ENCODE measurements at regions not wholly inside any gene's neighbourhood (a gene's known extent, or its start where the extent isn't known, plus 50 kb on each side); places are given as distances from the start of the nearest gene placed in this dataset.
"Not testable (repeated sequence)": the region's sequence is repeated elsewhere in the genome, so short reads cannot be mapped to it uniquely, and the experiment has no call there.

DNA sequence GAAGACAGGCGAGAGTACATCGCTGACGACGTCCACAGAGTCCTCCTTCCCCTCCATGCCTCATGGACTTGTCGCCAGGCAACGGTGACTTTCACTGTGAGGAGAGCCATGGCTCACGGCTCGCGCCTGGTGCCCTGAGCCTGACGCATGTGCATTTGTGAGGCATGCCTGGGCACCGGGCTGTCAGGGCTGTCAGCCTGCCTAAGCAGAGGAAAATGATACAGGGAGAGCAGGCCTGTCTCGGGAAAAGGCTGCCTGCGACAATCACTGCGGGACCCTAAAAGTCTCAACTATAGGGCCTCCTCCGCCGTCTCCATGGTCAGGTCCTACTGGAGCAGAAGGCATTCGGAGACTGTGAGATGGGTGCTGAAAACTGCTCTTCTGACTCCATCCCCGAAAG is 135.5 kb upstream of the WSB1 start:
- no peak overlapping the region for H3K27ac ChIP-seq (ENCODE audit: low read depth)
- no peaks in the 10 kb centered on the region for H3K4me1 ChIP-seq (ENCODE audit: insufficient read depth)
- WGBS = 91% methylated on average over 18 of the region's 18 CpGs
- no peak for DNase-seq (ENCODE audit: extremely low spot score)
- H3K36me3 ChIP-seq (ENCODE audit: insufficient read depth) = no peaks in the 10 kb centered on the region
- H3K4me3 ChIP-seq (ENCODE audit: low read depth, low read length) = no peak overlapping the region

DNA sequence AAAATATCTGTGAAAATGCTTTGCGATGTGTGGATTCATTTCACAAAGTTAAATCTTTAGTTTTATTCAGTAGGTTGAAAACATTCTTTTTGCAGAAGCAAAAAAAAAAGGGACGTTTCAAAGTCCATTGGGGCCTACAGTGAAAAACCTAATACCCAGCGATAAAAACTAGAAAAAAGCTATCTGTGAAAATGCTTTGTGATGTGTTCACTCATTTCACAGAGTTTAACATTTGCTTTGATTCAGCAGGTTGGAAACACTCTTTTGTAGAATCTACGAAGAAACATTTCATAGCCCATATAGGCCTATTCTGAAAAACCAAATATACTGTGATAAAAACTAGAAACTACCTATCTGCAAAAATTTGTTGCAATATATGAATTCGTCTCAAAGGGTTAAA is 113.6 kb upstream of the WSB1 start:
- no peaks in the 10 kb centered on the region for H3K36me3 ChIP-seq (ENCODE audit: insufficient read depth)
- DNase-seq (ENCODE audit: extremely low spot score) = no peak
- 76% methylated on average over 5 of the region's 5 CpGs for WGBS
- no peak overlapping the region for H3K4me3 ChIP-seq (ENCODE audit: low read depth, low read length)
- H3K27ac ChIP-seq (ENCODE audit: low read depth) = no peak overlapping the region
- no peaks in the 10 kb centered on the region for H3K4me1 ChIP-seq (ENCODE audit: insufficient read depth)

DNA sequence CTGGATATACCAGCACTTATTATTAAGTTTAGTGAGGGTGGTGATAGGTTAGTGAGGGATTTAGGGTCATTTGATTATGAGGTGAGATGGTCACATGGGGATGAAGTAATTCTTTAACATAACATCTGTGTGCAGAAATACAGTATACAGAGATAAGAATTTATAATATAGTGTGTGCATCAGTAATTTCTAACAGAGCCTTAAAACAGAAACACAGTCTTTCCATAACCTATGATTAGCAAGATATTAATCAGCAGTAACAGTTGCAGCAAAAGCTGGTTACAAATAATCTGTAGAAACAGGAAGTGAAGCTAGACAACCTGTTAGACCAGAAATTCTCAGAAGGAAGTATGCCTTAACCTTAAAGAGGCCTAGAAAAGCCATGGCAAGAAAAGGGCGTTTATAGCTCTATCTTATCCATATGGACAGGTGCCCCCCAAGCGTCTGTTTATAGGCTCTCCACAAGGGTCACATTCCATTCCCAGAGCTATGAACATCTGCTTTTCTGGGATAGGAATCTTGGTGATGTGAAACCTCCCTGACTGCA is 112.5 kb upstream of the WSB1 start:
- not testable (repeated sequence) for H3K4me1 ChIP-seq (ENCODE audit: insufficient read depth); H3K4me3 ChIP-seq (ENCODE audit: low read depth, low read length); DNase-seq (ENCODE audit: extremely low spot score); H3K27ac ChIP-seq (ENCODE audit: low read depth); H3K36me3 ChIP-seq (ENCODE audit: insufficient read depth)
- WGBS = 27% methylated on average over 2 of the region's 2 CpGs

DNA sequence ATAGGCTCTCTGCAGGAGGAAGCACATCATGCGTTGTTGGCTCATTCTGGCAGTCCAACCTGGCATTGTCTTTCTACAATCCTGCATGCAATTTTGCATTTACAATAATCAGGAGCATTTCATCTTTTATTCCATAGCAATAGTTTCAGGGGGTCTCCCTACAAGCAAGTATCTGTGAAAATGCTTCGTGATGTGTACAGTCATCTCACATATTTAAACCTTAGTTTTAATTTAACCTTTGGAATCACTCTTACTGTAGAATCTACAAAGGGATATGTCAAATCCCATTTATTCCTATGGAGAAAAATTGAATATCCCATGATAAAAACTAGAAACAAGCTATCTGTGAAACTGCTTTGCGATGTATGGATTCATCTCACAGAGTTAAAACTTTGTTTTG is 112.0 kb upstream of the WSB1 start:
- no peak for DNase-seq (ENCODE audit: extremely low spot score)
- no peaks in the 10 kb centered on the region for H3K4me1 ChIP-seq (ENCODE audit: insufficient read depth)
- H3K27ac ChIP-seq (ENCODE audit: low read depth) = no peak overlapping the region
- no peak overlapping the region for H3K4me3 ChIP-seq (ENCODE audit: low read depth, low read length)
- H3K36me3 ChIP-seq (ENCODE audit: insufficient read depth) = no peaks in the 10 kb centered on the region
- WGBS = 87% methylated on average over 3 of the region's 3 CpGs

DNA sequence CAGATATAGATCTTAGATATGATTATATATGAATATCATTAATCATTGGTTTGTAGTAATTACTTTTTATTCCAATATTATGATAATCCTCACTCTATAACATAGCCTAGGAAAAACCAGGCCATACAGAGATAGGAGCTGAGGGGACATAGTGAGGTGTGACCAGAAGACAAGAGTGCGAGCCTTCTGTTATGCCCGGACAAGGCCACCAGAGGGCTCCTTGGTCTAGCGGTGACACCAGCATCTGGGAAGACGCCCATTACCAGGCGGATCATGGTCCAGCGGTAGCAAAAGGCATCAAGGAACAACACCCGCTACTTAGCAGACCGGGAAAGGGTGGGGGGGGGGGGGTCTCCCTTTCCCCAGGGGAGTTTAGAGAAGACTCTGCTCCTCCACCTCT is 96.4 kb upstream of the WSB1 start:
- not testable (repeated sequence) for H3K4me3 ChIP-seq (ENCODE audit: low read depth, low read length); DNase-seq (ENCODE audit: extremely low spot score); H3K4me1 ChIP-seq (ENCODE audit: insufficient read depth)

DNA sequence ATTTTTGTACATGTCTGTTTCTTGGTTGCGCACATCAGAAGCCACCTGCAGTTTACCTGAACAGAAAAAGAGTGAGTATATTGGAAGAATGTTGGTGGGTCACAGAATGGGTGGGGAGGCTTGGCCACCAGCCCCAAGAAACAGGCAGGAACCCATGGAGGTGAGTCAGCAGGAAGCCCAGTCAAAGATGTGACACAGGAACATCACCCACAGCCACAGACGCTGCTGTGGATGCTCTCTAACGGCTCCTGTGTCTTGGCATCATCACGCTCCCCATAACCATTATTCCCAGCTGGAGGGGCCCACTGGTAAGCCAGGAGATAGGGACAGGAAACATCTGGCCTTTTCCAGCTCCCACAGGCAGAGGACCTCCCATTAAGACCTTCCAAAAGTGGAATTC is 94.0 kb upstream of the WSB1 start:
- no peak for DNase-seq (ENCODE audit: extremely low spot score)
- 60% methylated on average over 4 of the region's 4 CpGs for WGBS
- H3K4me1 ChIP-seq (ENCODE audit: insufficient read depth) = no peaks in the 10 kb centered on the region
- H3K4me3 ChIP-seq (ENCODE audit: low read depth, low read length) = no peak overlapping the region
- no peak overlapping the region for H3K27ac ChIP-seq (ENCODE audit: low read depth)
- H3K36me3 ChIP-seq (ENCODE audit: insufficient read depth) = no peaks in the 10 kb centered on the region

More for the DNA sequence above, 96.4 kb upstream of the WSB1 start:
- 38% methylated on average over 8 of the region's 8 CpGs for WGBS
- not testable (repeated sequence) for H3K27ac ChIP-seq (ENCODE audit: low read depth); H3K36me3 ChIP-seq (ENCODE audit: insufficient read depth)

DNA sequence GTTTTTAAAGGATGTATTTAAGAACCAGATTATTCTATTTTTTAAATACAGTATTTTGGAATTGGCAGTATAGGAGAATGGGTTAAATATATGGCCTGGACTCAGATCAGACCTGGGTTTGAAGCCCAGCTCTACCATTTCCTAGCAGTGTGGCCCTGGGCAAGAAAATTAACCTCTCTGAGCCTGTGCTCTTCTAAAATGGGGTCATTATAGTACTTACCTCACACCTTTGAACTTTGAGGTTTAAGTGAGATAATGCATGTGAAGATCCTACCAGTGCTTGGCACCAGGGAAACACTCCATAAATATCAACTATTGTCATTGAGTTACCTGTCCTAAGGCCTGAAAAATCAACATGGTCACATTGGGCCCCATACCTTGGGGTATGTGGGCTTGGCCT is 93.4 kb upstream of the WSB1 start:
- no peak for DNase-seq (ENCODE audit: extremely low spot score)
- Histone ChIP-seq H3K4me3 (ENCODE audit: low read depth, low read length) (no peak overlapping the region), H3K27ac (ENCODE audit: low read depth) (no peak overlapping the region), H3K36me3 (ENCODE audit: insufficient read depth) (no peaks in the 10 kb centered on the region), H3K4me1 (ENCODE audit: insufficient read depth) (no peaks in the 10 kb centered on the region)

DNA sequence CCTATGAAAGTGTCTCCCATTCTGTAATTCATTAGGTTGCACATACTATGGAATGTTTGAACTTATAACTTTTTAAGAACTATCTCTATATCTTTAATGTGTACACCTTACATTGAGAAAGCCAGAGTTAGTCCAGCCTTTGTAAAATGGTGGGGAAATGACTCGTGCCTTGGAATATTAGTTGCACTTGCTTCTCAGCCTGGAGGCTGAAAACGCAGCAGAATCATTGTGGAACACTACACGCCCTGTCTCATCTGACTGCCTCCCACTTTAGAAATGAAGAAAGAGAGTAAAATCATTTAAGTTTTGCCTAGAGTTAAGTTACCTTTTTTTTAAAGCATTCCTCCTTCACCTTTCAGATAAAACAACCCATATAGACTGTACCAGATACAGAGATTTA is 90.7 kb upstream of the WSB1 start:
- H3K4me1 ChIP-seq (ENCODE audit: insufficient read depth) = no peaks in the 10 kb centered on the region

DNA sequence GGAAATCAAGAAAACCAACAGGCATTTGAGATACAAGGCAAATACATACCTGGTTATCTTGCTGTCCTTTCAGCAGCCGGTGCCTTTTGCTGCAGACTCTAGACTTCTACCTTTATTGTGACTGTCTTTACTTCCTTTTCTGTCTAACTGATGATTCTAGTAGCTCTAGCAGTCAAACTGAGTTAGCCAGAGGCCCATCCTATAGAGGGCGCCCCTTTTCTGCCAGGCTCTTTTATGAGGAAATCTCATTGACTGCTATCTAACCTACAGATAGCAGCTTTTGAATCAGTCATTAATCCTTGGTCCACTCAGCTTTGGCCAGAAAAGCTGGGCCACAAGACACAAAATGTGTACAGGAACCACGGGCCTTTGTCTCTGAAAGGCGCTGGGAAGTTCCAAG is 87.5 kb upstream of the WSB1 start:
- Histone ChIP-seq H3K4me3 (ENCODE audit: low read depth, low read length) (no peak overlapping the region), H3K27ac (ENCODE audit: low read depth) (no peak overlapping the region), H3K4me1 (ENCODE audit: insufficient read depth) (no peaks in the 10 kb centered on the region), H3K36me3 (ENCODE audit: insufficient read depth) (no peaks in the 10 kb centered on the region)
- DNase-seq (ENCODE audit: extremely low spot score) = no peak
- 43% methylated on average over 4 of the region's 4 CpGs for WGBS

More for the DNA sequence above, 90.7 kb upstream of the WSB1 start:
- DNase-seq (ENCODE audit: extremely low spot score) = no peak
- 73% methylated on average over 3 of the region's 3 CpGs for WGBS
- no peaks in the 10 kb centered on the region for H3K36me3 ChIP-seq (ENCODE audit: insufficient read depth)
- no peak overlapping the region for H3K4me3 ChIP-seq (ENCODE audit: low read depth, low read length)
- H3K27ac ChIP-seq (ENCODE audit: low read depth) = no peak overlapping the region

DNA sequence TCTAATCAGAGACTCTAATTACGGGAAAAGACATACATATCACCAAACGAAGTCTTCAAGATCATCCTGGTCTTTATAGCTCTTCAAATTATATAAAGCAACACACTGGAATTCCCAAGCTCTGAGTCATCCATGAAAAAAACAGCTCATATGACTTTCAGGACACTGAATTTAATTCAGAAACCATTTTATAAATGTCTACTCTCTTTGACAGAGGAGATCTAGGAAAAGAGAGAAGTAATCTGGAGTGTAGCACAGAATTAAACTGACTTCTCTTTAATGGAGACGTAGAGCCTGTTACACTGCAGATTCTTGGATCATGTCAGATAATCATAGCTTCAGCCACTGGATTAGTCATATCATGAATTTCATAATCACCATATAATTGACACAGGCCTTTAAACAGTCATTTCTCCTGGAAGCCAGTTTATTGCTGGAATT is 86.8 kb upstream of the WSB1 start:
- no peak for DNase-seq (ENCODE audit: extremely low spot score)
- Histone ChIP-seq H3K27ac (ENCODE audit: low read depth) (no peak overlapping the region), H3K36me3 (ENCODE audit: insufficient read depth) (no peaks in the 10 kb centered on the region), H3K4me3 (ENCODE audit: low read depth, low read length) (no peak overlapping the region), H3K4me1 (ENCODE audit: insufficient read depth) (no peaks in the 10 kb centered on the region)
- WGBS = 32% methylated on average over 3 of the region's 3 CpGs

DNA sequence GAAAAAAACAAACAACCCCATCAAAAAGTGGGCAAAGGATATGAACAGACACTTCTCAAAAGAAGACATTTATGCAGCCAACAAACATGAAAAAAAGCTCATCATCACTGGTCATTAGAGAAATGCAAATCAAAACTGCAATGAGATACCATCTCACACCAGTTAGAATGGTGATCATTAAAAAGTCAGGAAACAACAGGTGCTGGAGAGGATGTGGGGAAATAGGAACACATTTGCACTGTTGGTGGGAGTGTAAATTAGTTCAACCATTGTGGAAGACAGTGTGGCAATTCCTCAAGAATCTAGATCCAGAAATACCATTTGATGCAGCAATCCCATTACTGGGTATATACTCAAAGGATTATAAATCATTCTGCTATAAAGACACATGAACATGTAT is 85.5 kb upstream of the WSB1 start:
- not testable (repeated sequence) for H3K4me3 ChIP-seq (ENCODE audit: low read depth, low read length); DNase-seq (ENCODE audit: extremely low spot score); H3K4me1 ChIP-seq (ENCODE audit: insufficient read depth); H3K36me3 ChIP-seq (ENCODE audit: insufficient read depth); H3K27ac ChIP-seq (ENCODE audit: low read depth)

DNA sequence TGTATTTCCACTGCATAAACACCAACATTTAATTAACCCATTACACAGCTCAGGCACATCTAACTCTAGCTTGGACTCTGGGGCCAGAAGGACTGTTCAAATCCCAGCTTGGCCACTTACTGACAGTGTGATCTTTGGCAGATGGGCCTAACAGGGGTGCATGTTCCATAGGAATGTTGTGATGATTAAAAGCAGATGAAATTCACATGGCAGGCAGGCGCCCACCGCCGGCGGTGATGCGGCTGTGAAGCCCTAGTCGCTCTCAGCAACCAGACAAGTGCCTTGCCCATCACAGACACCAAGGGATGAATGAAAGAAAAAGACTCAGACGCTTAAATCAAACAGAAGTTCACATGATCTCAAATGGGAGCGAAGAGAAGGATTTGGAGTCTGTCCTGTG is 84.6 kb upstream of the WSB1 start:
- no peak for DNase-seq (ENCODE audit: extremely low spot score)
- Histone ChIP-seq H3K4me3 (ENCODE audit: low read depth, low read length) (no peak overlapping the region), H3K4me1 (ENCODE audit: insufficient read depth) (no peaks in the 10 kb centered on the region), H3K36me3 (ENCODE audit: insufficient read depth) (no peaks in the 10 kb centered on the region), H3K27ac (ENCODE audit: low read depth) (no peak overlapping the region)
- 72% methylated on average over 7 of the region's 8 CpGs for WGBS

DNA sequence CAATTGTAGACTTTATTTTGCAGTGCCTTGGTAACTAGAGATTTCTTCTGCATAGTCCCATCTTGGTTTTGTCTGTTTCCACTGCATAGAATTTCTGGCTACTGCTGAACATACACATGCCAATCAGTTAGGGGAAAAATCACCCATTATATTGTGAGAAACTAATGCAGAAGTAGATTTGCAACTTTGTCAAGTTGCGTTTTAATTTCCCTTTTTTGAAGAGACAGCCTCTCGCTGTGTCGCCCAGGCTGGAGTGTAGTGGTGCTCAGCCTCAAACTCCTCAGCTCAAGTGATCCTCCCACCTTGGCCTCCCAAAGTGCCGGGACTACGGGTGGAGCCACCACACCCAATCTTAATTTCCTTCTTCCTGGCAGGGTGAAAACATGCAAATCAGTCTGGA is 83.1 kb upstream of the WSB1 start:
- not testable (repeated sequence) for H3K4me1 ChIP-seq (ENCODE audit: insufficient read depth); H3K36me3 ChIP-seq (ENCODE audit: insufficient read depth); H3K27ac ChIP-seq (ENCODE audit: low read depth); DNase-seq (ENCODE audit: extremely low spot score); H3K4me3 ChIP-seq (ENCODE audit: low read depth, low read length)
- WGBS = 95% methylated on average over 1 of the region's 5 CpGs

DNA sequence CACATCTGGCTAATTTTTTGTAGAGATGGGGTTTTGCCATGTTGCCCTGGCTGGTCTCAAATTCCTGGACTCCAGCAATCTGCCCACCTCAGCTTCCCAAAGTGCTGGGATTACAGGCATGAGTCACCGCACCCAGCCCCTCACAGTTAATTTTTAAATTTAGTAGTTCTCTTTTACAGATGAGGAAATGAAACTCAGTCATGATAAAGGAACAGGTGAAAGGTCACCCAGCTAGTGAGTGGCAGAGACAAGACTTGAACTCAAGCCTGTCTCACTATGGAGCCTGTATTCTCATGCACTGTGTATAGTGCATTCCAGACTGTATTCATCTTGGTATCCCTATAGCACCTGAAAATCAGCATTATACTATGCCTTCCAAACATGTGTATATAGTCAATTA is 77.1 kb upstream of the WSB1 start:
- no peaks in the 10 kb centered on the region for H3K4me1 ChIP-seq (ENCODE audit: insufficient read depth)
- no peak for DNase-seq (ENCODE audit: extremely low spot score)
- no peaks in the 10 kb centered on the region for H3K36me3 ChIP-seq (ENCODE audit: insufficient read depth)
- no peak overlapping the region for H3K27ac ChIP-seq (ENCODE audit: low read depth)
- H3K4me3 ChIP-seq (ENCODE audit: low read depth, low read length) = no peak overlapping the region
- 89% methylated on average over 1 of the region's 1 CpG for WGBS

DNA sequence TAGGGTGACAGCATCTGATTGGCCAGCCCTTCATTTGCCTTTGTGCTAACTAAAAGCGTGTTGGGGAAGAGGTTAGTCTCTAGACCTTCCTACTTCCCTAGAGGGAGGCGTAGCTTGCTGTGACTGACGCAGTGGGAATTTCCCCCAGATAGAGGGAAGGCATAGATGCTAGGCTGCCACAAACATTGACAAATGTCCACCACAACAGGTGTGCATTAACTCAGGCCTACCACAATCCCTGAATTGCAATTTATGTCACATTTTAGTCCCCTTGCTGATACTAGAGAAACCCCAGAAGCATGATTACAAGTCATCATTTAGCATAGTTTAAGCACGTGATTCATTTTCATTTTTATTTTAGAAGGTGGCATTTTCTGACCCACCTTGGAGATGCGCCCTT is 76.3 kb upstream of the WSB1 start:
- DNase-seq (ENCODE audit: extremely low spot score) = no peak
- Histone ChIP-seq H3K27ac (ENCODE audit: low read depth) (no peak overlapping the region), H3K36me3 (ENCODE audit: insufficient read depth) (no peaks in the 10 kb centered on the region), H3K4me3 (ENCODE audit: low read depth, low read length) (no peak overlapping the region), H3K4me1 (ENCODE audit: insufficient read depth) (no peaks in the 10 kb centered on the region)
- WGBS = 86% methylated on average over 5 of the region's 5 CpGs
